Ishikawa (cell line): ENCODE measurements at regions not wholly inside any gene's neighbourhood (a gene's known extent, or its start where the extent isn't known, plus 50 kb on each side); places are given as distances from the start of the nearest gene placed in this dataset.
A peak's percentile ranks its signal among the peaks of the same experiment; 100 is the strongest.

Experiments used
- CEBPB ChIP-seq: IDR thresholded peaks from 2 replicates; pipeline ENCODE4 v1.6.1; 2012
- CREB1 ChIP-seq: IDR thresholded peaks from 2 replicates; pipeline ENCODE4 v1.6.1; 2012; ENCODE audit warnings: low read depth
- EGR1 ChIP-seq: IDR thresholded peaks from 2 replicates; pipeline ENCODE4 v1.6.1; 2012
- EP300 ChIP-seq: IDR thresholded peaks from 2 replicates; pipeline ENCODE4 v1.6.1; 2012; ENCODE audit warnings: borderline replicate concordance
- FOXM1 ChIP-seq: IDR thresholded peaks from 2 replicates; pipeline ENCODE4 v1.6.1; 2012; ENCODE audit warnings: low read depth, borderline replicate concordance
- MAX ChIP-seq: IDR thresholded peaks from 2 replicates; pipeline ENCODE4 v1.6.1; 2012
- NFIC ChIP-seq: IDR thresholded peaks from 2 replicates; pipeline ENCODE4 v1.6.1; 2012
- RAD21 ChIP-seq: IDR thresholded peaks from 2 replicates; pipeline ENCODE4 v1.6.1; 2012; ENCODE audit warnings: low read depth
- REST ChIP-seq: IDR thresholded peaks from 2 replicates; pipeline ENCODE4 v1.6.1; 2012; ENCODE audit warnings: low read depth, mild to moderate bottlenecking
- TAF1 ChIP-seq: IDR thresholded peaks from 2 replicates; pipeline ENCODE4 v1.6.1; 2012; ENCODE audit warnings: low read depth, mild to moderate bottlenecking
- TCF12 ChIP-seq: IDR thresholded peaks from 2 replicates; pipeline ENCODE4 v1.6.1; 2012; ENCODE audit warnings: low read depth
- TEAD4 ChIP-seq: IDR thresholded peaks from 2 replicates; pipeline ENCODE4 v1.6.1; 2012
- USF1 ChIP-seq: IDR thresholded peaks from 2 replicates; pipeline ENCODE4 v1.6.1; 2012
- YY1 ChIP-seq: IDR thresholded peaks from 2 replicates; pipeline ENCODE4 v1.6.1; 2012; ENCODE audit warnings: low read depth
- ZBTB7A ChIP-seq: IDR thresholded peaks from 2 replicates; pipeline ENCODE4 v1.6.1; 2012; ENCODE audit warnings: low read depth

- TF ChIP-seq RAD21 (peak; percentile 84), EP300 (no peak), YY1 (no peak)
These were observed 337.5 kb downstream of the CDH9 start for GRCh38 chr5:26700759-26701384.

DNA sequence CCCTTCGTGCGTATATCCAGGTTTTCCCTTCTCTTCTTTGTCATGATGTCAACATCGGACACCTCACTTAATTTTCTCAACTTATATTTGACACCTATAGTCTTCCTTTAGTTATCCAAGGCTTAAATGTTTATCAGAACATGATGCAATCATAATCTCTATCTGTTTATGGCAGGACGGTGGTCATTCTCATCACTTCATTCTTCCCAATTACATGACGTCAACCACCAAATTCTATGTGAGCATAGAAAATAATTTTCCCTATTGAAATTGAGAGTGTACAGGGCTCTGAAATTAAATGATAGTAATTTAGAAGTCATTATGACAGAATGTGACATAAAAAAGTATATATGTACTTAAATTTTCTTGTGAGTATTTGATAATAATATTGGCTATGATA, 345.4 kb downstream of the CDH9 start:
- no peak for TF ChIP-seq CREB1
- no peak for TF ChIP-seq MAX
- TF ChIP-seq TEAD4, result no peak
- TF ChIP-seq ZBTB7A, result no peak
- no peak for TF ChIP-seq TCF12
- no peak for TF ChIP-seq FOXM1
- TF ChIP-seq EP300, result no peak
- TF ChIP-seq REST, result no peak
- TF ChIP-seq TAF1, result no peak
- no peak for TF ChIP-seq USF1
- no peak for TF ChIP-seq EGR1
- TF ChIP-seq YY1, result no peak
- TF ChIP-seq RAD21, result no peak
- no peak for TF ChIP-seq CEBPB
- no peak for TF ChIP-seq NFIC

GRCh38 chr5:26691486-26691885, 346.9 kb downstream of the CDH9 start:
- TF ChIP-seq USF1, result no peak
- no peak for TF ChIP-seq MAX
- TF ChIP-seq NFIC, result no peak
- TF ChIP-seq ZBTB7A, result no peak
- TF ChIP-seq FOXM1, result no peak

DNA sequence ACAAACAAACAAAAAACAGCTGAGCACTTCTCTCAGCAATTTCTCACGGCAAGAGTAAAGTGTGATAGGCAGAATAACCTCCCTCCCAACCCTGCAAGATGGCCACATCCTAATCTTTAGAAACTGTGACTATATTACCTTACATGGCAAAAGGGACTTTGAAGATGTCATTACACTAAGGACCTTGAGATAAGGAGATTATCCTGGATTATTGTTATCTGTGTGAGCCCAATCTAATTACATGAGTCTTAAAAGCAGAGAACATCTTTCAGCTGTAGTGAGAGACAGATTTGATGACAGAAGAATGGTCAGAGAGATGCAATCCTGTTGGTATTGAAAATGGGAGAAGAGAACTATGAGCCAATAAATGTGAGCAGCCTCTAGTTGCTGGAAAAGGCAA, 347.9 kb downstream of the CDH9 start:
- no peak for TF ChIP-seq REST
- TF ChIP-seq TAF1, result no peak
- no peak for TF ChIP-seq USF1
- no peak for TF ChIP-seq EP300
- TF ChIP-seq TEAD4, result no peak
- TF ChIP-seq CEBPB, result no peak
- TF ChIP-seq MAX, result no peak
- TF ChIP-seq CREB1, result no peak

- TF ChIP-seq FOXM1 (no peak), CREB1 (no peak), ZBTB7A (no peak), CEBPB (no peak), USF1 (no peak), YY1 (no peak), RAD21 (no peak), TAF1 (no peak), EGR1 (no peak), TCF12 (no peak), EP300 (no peak), REST (no peak), MAX (no peak)
These were observed 356.5 kb downstream of the CDH9 start for GRCh38 chr5:26681861-26682260.
